22Rv1 (cell line): ENCODE measurements at regions not wholly inside any gene's neighbourhood (a gene's known extent, or its start where the extent isn't known, plus 50 kb on each side); places are given as distances from the start of the nearest gene placed in this dataset.

ENCODE experiments used
- CTCF ChIP-seq: fragments of 450-650 bp; IDR thresholded peaks from 2 replicates; pipeline ENCODE4 v1.5.1; 2017; ENCODE audit warnings: mild to moderate bottlenecking
- ZFX ChIP-seq: fragments of 450-650 bp; IDR thresholded peaks from 2 replicates; pipeline ENCODE4 v1.6.1; 2017; ENCODE audit warnings: antibody characterized with exemption, borderline replicate concordance

GRCh38 chr12:130098301-130099005 is 63.8 kb upstream of the FZD10 start:
- TF ChIP-seq CTCF (no peak), ZFX (no peak)
